ENCODE measurements at regions not wholly inside any gene's neighbourhood (a gene's known extent, or its start where the extent isn't known, plus 50 kb on each side); places are given as distances from the start of the nearest gene placed in this dataset.

GRCh38 chr2:226452768-226453167, 346.9 kb downstream of the IRS1 start:
- intact Hi-C loops (cut with DNase I): no loop called here
- WGBS: 89% methylated on average over 2 of the region's 2 CpGs
- Histone ChIP-seq H3K27ac (no peak overlapping the region), H3K9me3 (no peaks in the 10 kb centered on the region), H3K4me3 (no peak overlapping the region), H3K36me3 (no peaks in the 10 kb centered on the region), H3K4me1 (replicated peaks) (no peaks in the 10 kb centered on the region), H3K27me3 (replicated peaks; ENCODE audit: insufficient read depth) (no peaks in the 10 kb centered on the region)
- TF ChIP-seq CTCF (IDR thresholded peaks at IDR 0.05) (no peak), POLR2A (IDR thresholded peaks at IDR 0.05) (no peak), POLR2AphosphoS5 (IDR thresholded peaks at IDR 0.05) (no peak)
- DNase-seq (ENCODE audit: low spot score): no peak

GRCh38 chr2:226451486-226451885, 348.1 kb downstream of the IRS1 start:
- no peak for TF ChIP-seq CTCF (IDR thresholded peaks at IDR 0.05)
- no peak for TF ChIP-seq POLR2AphosphoS5 (IDR thresholded peaks at IDR 0.05)
- TF ChIP-seq POLR2A (IDR thresholded peaks at IDR 0.05): no peak
- 87% methylated on average over 2 of the region's 2 CpGs for WGBS

DNA sequence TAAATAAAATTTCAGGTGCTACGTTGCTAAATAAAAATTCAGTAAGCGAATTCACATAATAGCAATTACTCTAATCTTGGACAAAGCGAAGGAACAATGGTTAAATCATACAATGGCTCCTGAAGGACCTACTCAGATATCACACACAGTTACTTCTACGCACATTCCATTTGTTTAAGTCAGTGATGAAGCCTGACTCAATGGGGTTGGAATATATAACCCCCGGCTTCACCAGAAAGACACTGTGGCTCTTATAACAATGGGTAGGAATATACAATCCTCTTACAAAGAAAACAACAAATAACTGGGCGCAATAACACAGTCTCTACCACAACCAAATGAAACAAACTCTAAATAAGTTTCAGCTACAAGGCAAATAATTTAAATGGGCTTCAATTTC, 349.5 kb downstream of the IRS1 start:
- no peaks in the 10 kb centered on the region for H3K36me3 ChIP-seq
- no peaks in the 10 kb centered on the region for H3K27me3 ChIP-seq (replicated peaks; ENCODE audit: insufficient read depth)
- no peak for TF ChIP-seq POLR2AphosphoS5 (IDR thresholded peaks at IDR 0.05)
- TF ChIP-seq CTCF (IDR thresholded peaks at IDR 0.05): no peak
- no peak for TF ChIP-seq POLR2A (IDR thresholded peaks at IDR 0.05)
- DNase-seq (ENCODE audit: low spot score): no peak
- no peaks in the 10 kb centered on the region for H3K4me1 ChIP-seq (replicated peaks)
- no peaks in the 10 kb centered on the region for H3K9me3 ChIP-seq
- H3K4me3 ChIP-seq: no peak overlapping the region
- 96% methylated on average over 6 of the region's 6 CpGs for WGBS
- intact Hi-C loops (cut with DNase I): no loop called here
- H3K27ac ChIP-seq: no peak overlapping the region

More at GRCh38 chr2:226451486-226451885, 348.1 kb downstream of the IRS1 start:
- DNase-seq (ENCODE audit: low spot score): no peak
- Histone ChIP-seq H3K4me1 (replicated peaks) (no peaks in the 10 kb centered on the region), H3K4me3 (no peak overlapping the region), H3K27ac (no peak overlapping the region), H3K36me3 (no peaks in the 10 kb centered on the region), H3K27me3 (replicated peaks; ENCODE audit: insufficient read depth) (no peaks in the 10 kb centered on the region), H3K9me3 (no peaks in the 10 kb centered on the region)
- intact Hi-C loops (cut with DNase I): no loop called here

GRCh38 chr2:226447338-226448300, 352.0 kb downstream of the IRS1 start:
- 83% methylated on average over 5 of the region's 5 CpGs for WGBS
- no peaks in the 10 kb centered on the region for H3K27me3 ChIP-seq (replicated peaks; ENCODE audit: insufficient read depth)
- no peaks in the 10 kb centered on the region for H3K4me1 ChIP-seq (replicated peaks)
- no peak overlapping the region for H3K27ac ChIP-seq
- no peak for TF ChIP-seq POLR2A (IDR thresholded peaks at IDR 0.05)
- no peak for TF ChIP-seq CTCF (IDR thresholded peaks at IDR 0.05)
- no peak for TF ChIP-seq POLR2AphosphoS5 (IDR thresholded peaks at IDR 0.05)
- DNase-seq (ENCODE audit: low spot score): no peak
- intact Hi-C loops (cut with DNase I): no loop called here
- H3K36me3 ChIP-seq: no peaks in the 10 kb centered on the region
- no peaks in the 10 kb centered on the region for H3K9me3 ChIP-seq
- no peak overlapping the region for H3K4me3 ChIP-seq
